22Rv1 (cell line): ENCODE measurements at regions not wholly inside any gene's neighbourhood (a gene's known extent, or its start where the extent isn't known, plus 50 kb on each side); places are given as distances from the start of the nearest gene placed in this dataset.

ENCODE experiments used
- H3K27ac ChIP-seq: fragments of 450-650 bp; 2 replicates; pipeline ENCODE4 v1.5.1; 2017
- CTCF ChIP-seq: fragments of 450-650 bp; IDR thresholded peaks from 2 replicates; pipeline ENCODE4 v1.5.1; 2017; ENCODE audit warnings: mild to moderate bottlenecking
- ZFX ChIP-seq: fragments of 450-650 bp; IDR thresholded peaks from 2 replicates; pipeline ENCODE4 v1.6.1; 2017; ENCODE audit warnings: antibody characterized with exemption, borderline replicate concordance

GRCh38 chr1:216824511-216824910 lies 101.3 kb upstream of the ESRRG start:
- TF ChIP-seq ZFX (no peak), CTCF (no peak)
- no peak overlapping the region for H3K27ac ChIP-seq

- TF ChIP-seq CTCF (no peak), ZFX (no peak)
- H3K27ac ChIP-seq: no peak overlapping the region
Observed at GRCh38 chr1:216823731-216824130, 100.5 kb upstream of the ESRRG start.

- H3K27ac ChIP-seq: no peak overlapping the region
- TF ChIP-seq ZFX: no peak
- no peak for TF ChIP-seq CTCF
Observed at GRCh38 chr1:216822480-216822879, 99.3 kb upstream of the ESRRG start.

- TF ChIP-seq CTCF (no peak), ZFX (no peak)
Observed at GRCh38 chr1:216820345-216820744, 97.1 kb upstream of the ESRRG start.

GRCh38 chr1:216818284-216818683 lies 95.1 kb upstream of the ESRRG start:
- TF ChIP-seq CTCF: no peak
- no peak for TF ChIP-seq ZFX
- no peak overlapping the region for H3K27ac ChIP-seq

More at GRCh38 chr1:216820345-216820744, 97.1 kb upstream of the ESRRG start:
- H3K27ac ChIP-seq: no peak overlapping the region

GRCh38 chr1:216815260-216816131 lies 92.3 kb upstream of the ESRRG start:
- TF ChIP-seq CTCF (no peak), ZFX (no peak)
- no peak overlapping the region for H3K27ac ChIP-seq

GRCh38 chr1:216814576-216815259 lies 91.5 kb upstream of the ESRRG start:
- no peak for TF ChIP-seq CTCF
- TF ChIP-seq ZFX: no peak

More at GRCh38 chr1:216814576-216815259, 91.5 kb upstream of the ESRRG start:
- no peak overlapping the region for H3K27ac ChIP-seq
